ENCODE measurements at regions not wholly inside any gene's neighbourhood (a gene's known extent, or its start where the extent isn't known, plus 50 kb on each side); places are given as distances from the start of the nearest gene placed in this dataset.

- 91% methylated on average over 6 of the region's 6 CpGs for WGBS (ENCODE audit: low lambda C conversion rate, missing lambda C conversion rate)
- TF ChIP-seq CTCF (IDR thresholded peaks at IDR 0.05; ENCODE audit: poor library complexity) (no peak), EZH2 (IDR thresholded peaks at IDR 0.05; ENCODE audit: borderline replicate concordance) (no peak), EZH2phosphoT487 (IDR thresholded peaks at IDR 0.05; ENCODE audit: low read depth, severe bottlenecking, unreplicated experiment) (no peak)
- no peaks in the 10 kb centered on the region for H3K27me3 ChIP-seq
Observed at GRCh38 chr18:61965311-61965710, 72.5 kb upstream of the RNF152 start.

GRCh38 chr18:61964616-61965015 is 71.8 kb upstream of the RNF152 start:
- DNase-seq (ENCODE audit: low spot score), result no peak
- no peaks in the 10 kb centered on the region for H3K79me2 ChIP-seq
- H2AFZ ChIP-seq, result no peak overlapping the region
- TF ChIP-seq EZH2phosphoT487 (IDR thresholded peaks at IDR 0.05; ENCODE audit: low read depth, severe bottlenecking, unreplicated experiment), result no peak
- no peak for TF ChIP-seq CTCF (IDR thresholded peaks at IDR 0.05; ENCODE audit: poor library complexity)
- no peak for TF ChIP-seq EZH2 (IDR thresholded peaks at IDR 0.05; ENCODE audit: borderline replicate concordance)
- H3K9me3 ChIP-seq (ENCODE audit: low read depth), result no peaks in the 10 kb centered on the region
- H3K9me2 ChIP-seq (replicated peaks; ENCODE audit: insufficient read depth), result no peaks in the 10 kb centered on the region
- no peaks in the 10 kb centered on the region for H3K36me3 ChIP-seq (replicated peaks; ENCODE audit: insufficient read depth, low read depth)
- peaks cover 6% of the 10 kb centered on the region for H3K4me1 ChIP-seq (ENCODE audit: insufficient read depth)
- no peak overlapping the region for H3K4me2 ChIP-seq
- no peak overlapping the region for H3K4me3 ChIP-seq
- H4K20me1 ChIP-seq (ENCODE audit: insufficient read depth, poor library complexity, severe bottlenecking), result no peaks in the 10 kb centered on the region
- no peak overlapping the region for H3K27ac ChIP-seq
- H3K27me3 ChIP-seq, result no peaks in the 10 kb centered on the region

More at GRCh38 chr18:61965311-61965710, 72.5 kb upstream of the RNF152 start:
- H3K9me3 ChIP-seq (ENCODE audit: low read depth), result no peaks in the 10 kb centered on the region
- H3K36me3 ChIP-seq (replicated peaks; ENCODE audit: insufficient read depth, low read depth), result no peaks in the 10 kb centered on the region
- no peak overlapping the region for H3K27ac ChIP-seq
- H3K4me2 ChIP-seq, result no peak overlapping the region
- no peaks in the 10 kb centered on the region for H3K79me2 ChIP-seq
- peaks cover 3% of the 10 kb centered on the region for H3K4me1 ChIP-seq (ENCODE audit: insufficient read depth)
- no peak overlapping the region for H3K4me3 ChIP-seq
- H2AFZ ChIP-seq, result no peak overlapping the region
- H4K20me1 ChIP-seq (ENCODE audit: insufficient read depth, poor library complexity, severe bottlenecking), result no peaks in the 10 kb centered on the region
- H3K9me2 ChIP-seq (replicated peaks; ENCODE audit: insufficient read depth), result no peaks in the 10 kb centered on the region
- no peak for DNase-seq (ENCODE audit: low spot score)

- H3K4me1 ChIP-seq (ENCODE audit: insufficient read depth), result peaks cover 11% of the 10 kb centered on the region
- H3K9me2 ChIP-seq (replicated peaks; ENCODE audit: insufficient read depth), result no peaks in the 10 kb centered on the region
- no peaks in the 10 kb centered on the region for H3K79me2 ChIP-seq
- H2AFZ ChIP-seq, result no peak overlapping the region
- no peaks in the 10 kb centered on the region for H3K27me3 ChIP-seq
- H3K4me3 ChIP-seq, result no peak overlapping the region
- WGBS (ENCODE audit: low lambda C conversion rate, missing lambda C conversion rate), result 76% methylated on average over 1 of the region's 1 CpG
- no peaks in the 10 kb centered on the region for H4K20me1 ChIP-seq (ENCODE audit: insufficient read depth, poor library complexity, severe bottlenecking)
- H3K36me3 ChIP-seq (replicated peaks; ENCODE audit: insufficient read depth, low read depth), result no peaks in the 10 kb centered on the region
- H3K27ac ChIP-seq, result no peak overlapping the region
- DNase-seq (ENCODE audit: low spot score), result no peak
- H3K4me2 ChIP-seq, result no peak overlapping the region
- no peaks in the 10 kb centered on the region for H3K9me3 ChIP-seq (ENCODE audit: low read depth)
- TF ChIP-seq EZH2 (IDR thresholded peaks at IDR 0.05; ENCODE audit: borderline replicate concordance) (no peak), CTCF (IDR thresholded peaks at IDR 0.05; ENCODE audit: poor library complexity) (no peak), EZH2phosphoT487 (IDR thresholded peaks at IDR 0.05; ENCODE audit: low read depth, severe bottlenecking, unreplicated experiment) (no peak)
Observed at GRCh38 chr18:61963705-61964104, 70.9 kb upstream of the RNF152 start.
